GM10248 (cell line): ENCODE measurements at regions not wholly inside any gene's neighbourhood (a gene's known extent, or its start where the extent isn't known, plus 50 kb on each side); places are given as distances from the start of the nearest gene placed in this dataset.

Experiments used
- CTCF ChIA-PET: fragments of 300-600 bp; sonication (Branson Sonifier 250); formaldehyde crosslinking; extraction: SDS; loops from one replicate; lab custom pipeline; 2021; ENCODE audit warnings: antibody characterized with exemption; lab: Yijun Ruan, JAX
- POLR2A ChIA-PET: fragments of 350-650 bp; sonication (Branson Sonifier 250); formaldehyde crosslinking; extraction: SDS; loops from one replicate; lab custom pipeline; 2020; ENCODE audit warnings: antibody characterized with exemption; lab: Yijun Ruan, JAX
- DNase-seq: peaks from one replicate; pipeline ENCODE4 v3.0.0; 2012; ENCODE audit errors: extremely low spot score
- TF ChIP-seq, protein P1 (sequence below): IDR thresholded peaks from 2 replicates; pipeline ENCODE4 v1.5.1; 2012; ENCODE audit warnings: mild to moderate bottlenecking, low read depth; ENCODE audit errors: extremely low read depth, missing control alignments, control extremely low read depth

DNA sequence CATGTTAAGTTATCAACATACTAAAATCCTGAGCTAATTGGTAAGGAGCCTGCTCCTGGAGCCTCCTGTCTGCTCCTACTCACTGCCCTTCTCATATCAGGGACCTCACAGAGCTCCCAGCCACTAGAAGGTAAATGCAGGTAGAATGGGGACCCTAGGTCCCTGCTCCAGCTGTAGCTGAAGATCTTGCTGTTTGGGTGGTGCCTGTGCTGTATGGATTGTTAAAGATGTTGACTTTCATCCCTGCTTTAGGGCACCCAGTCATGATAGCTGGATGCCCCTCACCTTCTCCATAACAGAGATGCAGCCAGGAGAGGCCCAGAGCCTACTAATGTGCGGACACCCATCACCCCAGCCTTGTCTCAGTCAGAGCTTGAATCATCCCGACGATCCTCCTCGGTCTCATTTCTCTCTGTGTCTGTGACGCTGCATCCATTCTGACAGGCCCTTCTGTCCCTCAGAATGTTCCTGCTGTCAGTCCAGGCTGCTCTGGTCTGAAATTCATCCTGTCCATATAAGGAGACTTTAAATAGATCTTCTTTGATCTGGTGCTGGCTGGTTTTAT is 341.7 kb upstream of the GATB start:
- ChIA-PET CTCF (interaction anchor here (2.2 kb wide), 1 partner anchor 12 kb away, joined by 5 read pairs; no protein-coding TSS in a partner anchor), POLR2A (no interaction called here)
- no peak for DNase-seq
- TF ChIP-seq, protein P1, sequence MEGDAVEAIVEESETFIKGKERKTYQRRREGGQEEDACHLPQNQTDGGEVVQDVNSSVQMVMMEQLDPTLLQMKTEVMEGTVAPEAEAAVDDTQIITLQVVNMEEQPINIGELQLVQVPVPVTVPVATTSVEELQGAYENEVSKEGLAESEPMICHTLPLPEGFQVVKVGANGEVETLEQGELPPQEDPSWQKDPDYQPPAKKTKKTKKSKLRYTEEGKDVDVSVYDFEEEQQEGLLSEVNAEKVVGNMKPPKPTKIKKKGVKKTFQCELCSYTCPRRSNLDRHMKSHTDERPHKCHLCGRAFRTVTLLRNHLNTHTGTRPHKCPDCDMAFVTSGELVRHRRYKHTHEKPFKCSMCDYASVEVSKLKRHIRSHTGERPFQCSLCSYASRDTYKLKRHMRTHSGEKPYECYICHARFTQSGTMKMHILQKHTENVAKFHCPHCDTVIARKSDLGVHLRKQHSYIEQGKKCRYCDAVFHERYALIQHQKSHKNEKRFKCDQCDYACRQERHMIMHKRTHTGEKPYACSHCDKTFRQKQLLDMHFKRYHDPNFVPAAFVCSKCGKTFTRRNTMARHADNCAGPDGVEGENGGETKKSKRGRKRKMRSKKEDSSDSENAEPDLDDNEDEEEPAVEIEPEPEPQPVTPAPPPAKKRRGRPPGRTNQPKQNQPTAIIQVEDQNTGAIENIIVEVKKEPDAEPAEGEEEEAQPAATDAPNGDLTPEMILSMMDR, result no peak

DNA sequence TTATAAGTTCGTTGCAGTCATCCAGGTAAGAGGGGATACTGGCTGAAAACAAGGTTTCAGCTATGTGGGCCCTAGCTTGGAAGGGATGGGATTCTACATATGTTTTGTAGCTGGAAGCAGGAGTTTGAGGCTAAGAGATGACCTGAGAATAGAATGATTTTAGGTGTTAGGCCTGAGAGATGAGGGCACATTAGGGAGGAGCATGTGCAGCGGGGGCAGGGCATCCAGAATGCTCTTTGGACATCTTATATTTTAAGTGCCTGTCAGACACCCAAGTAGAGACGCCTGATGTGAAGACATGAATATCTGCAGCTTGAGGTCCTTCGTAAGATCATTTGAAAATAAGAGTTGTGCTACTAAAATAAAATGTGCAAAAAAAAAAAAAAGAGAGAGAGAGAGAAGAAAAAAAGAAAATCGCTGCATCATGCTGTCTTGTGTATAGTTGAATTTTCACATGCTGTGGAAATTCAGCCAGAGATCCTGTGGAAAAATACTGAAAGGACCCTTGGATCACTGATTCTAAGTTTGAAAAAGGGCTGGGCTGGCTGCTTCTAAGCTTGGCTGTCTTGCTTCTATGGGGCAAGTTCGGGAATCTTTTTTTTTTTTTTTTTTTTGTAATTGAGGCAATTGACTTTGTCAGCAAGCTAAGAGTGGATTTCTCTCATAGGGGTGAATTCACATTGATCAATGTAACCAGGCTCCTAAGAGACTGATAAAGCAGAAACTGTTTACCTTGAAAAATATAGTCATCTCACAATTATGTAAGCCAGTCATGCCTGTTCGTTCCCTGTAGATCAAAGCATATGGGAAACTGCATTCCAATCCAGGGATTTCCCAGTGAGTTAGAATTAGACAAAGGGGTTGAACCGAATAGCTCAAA is 341.0 kb upstream of the GATB start:
- TF ChIP-seq, protein P1, result no peak
- no peak for DNase-seq
- POLR2A ChIA-PET, result no interaction called here
- CTCF ChIA-PET, result interaction anchor here (2.2 kb wide), 1 partner anchor 13 kb away, joined by 5 read pairs; no protein-coding TSS in a partner anchor

DNA sequence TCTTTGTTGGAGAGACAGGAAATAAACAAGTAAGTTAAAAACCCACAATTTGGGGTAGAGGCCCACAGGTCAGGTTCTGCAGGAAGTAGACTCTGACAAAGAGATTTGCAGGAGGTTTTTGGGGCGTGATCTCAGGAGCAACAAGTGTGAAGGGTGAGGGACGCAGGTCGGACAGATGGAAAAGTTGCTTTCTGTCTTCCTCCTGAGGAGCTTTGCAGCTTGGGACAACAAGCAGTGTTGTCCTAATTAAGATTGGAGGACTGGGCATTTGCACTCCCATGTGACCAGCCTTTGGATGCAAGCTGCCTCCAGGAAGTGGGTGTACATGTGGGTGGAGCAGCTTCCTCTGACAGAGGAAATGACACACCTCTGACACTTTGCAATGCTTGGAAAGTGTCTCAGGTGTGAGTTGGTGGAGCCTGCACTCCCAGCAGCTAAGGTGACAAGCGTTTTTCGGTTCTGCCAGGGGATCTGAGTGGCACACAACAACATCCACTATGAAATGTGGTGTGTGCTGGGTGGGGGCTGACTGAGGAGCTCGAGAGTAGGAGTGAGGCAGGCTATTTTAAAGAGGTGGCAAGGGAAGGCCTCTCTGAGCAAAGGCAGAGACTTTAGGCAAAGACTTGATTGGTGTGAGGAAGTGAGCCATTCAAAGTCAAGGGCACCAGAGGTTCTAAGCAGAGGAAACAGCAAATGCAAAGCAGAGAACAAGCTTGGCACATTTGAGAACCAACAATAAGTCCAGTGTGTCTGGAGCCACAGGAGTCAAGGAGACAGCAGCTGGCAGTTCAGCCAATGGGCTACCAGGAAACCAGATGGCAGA is 339.8 kb upstream of the GATB start:
- TF ChIP-seq, protein P1, result no peak
- CTCF ChIA-PET, result no interaction called here
- POLR2A ChIA-PET, result no interaction called here
- DNase-seq, result no peak

DNA sequence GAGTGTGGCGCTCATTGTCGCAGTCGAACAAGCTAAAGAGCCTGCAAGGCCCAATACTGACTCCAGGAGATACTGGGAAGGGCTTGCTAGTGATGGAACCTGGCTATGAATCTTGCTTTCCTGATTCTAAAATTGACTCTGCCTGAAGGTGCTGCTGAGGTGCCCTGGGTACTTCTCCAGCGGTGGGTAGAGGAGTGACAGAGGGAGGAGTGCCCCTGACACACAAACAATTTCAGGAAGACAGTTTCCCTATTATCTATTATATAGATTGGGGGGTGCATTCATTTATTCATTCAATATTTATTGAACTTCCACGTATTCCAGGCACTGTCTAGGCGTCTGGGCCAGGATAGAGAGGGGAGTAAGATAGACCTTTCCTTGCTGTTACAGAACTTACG is 339.2 kb upstream of the GATB start:
- POLR2A ChIA-PET, result no interaction called here

DNA sequence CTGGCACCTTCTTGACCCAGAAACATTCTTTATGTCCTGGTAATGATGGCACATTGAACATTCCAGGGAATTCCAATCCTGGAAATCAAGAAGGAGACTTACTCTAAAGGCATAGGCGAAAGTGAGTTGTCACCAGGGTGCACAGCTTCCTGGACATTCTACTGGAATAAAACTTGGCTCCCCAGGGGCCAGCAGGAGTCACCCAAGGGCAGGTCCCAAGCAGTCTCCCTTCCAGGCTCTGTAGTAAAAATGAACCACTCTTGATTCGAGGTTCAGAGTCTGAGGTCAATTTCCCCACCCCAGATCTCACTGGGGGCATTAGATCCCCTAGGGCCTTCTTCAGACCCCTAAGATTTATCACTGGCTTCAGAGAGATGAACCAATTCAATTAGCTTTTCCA is 338.7 kb upstream of the GATB start:
- no peak for DNase-seq
- TF ChIP-seq, protein P1, result no peak
- CTCF ChIA-PET, result no interaction called here
- POLR2A ChIA-PET, result no interaction called here

More for the DNA sequence above, 339.2 kb upstream of the GATB start:
- TF ChIP-seq, protein P1, result no peak
- DNase-seq, result no peak
- CTCF ChIA-PET, result no interaction called here

DNA sequence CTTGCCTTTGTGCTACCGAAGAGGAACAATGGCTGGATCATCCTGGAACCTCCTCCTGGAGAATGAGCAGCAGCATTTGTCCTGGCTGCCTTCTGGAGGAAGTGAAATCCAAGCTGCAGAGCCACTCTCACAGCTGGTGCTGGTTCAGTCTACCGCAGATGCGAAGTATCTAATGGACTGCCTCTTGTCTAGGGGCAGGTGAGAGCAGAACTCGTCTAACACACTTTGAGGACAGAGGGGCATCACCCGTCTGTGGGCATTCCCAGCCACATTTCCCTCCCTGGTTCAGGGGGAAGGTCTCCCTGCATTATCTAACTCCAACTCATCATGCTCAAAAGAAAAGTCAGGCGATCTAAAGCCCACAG is 338.2 kb upstream of the GATB start:
- DNase-seq, result no peak
- CTCF ChIA-PET, result no interaction called here
- TF ChIP-seq, protein P1, result no peak
- POLR2A ChIA-PET, result no interaction called here
